ENCODE measurements at regions not wholly inside any gene's neighbourhood (a gene's known extent, or its start where the extent isn't known, plus 50 kb on each side); places are given as distances from the start of the nearest gene placed in this dataset.

GRCh38 chr6:137271245-137272183 lies 52.3 kb upstream of the IFNGR1 start:
- no peak for TF ChIP-seq EZH2 (IDR thresholded peaks at IDR 0.05)
- TF ChIP-seq ZNF274 (IDR thresholded peaks at IDR 0.05; ENCODE audit: low read depth, low read length), result no peak
- TF ChIP-seq EZH2phosphoT487 (IDR thresholded peaks at IDR 0.05; ENCODE audit: borderline replicate concordance), result no peak
- TF ChIP-seq POLR2A (IDR thresholded peaks at IDR 0.05; ENCODE audit: borderline replicate concordance, extremely low read depth, insufficient read depth, insufficient read length), result no peak
- no peak for TF ChIP-seq JUND (IDR thresholded peaks at IDR 0.05)
- TF ChIP-seq MAX (IDR thresholded peaks at IDR 0.05), result no peak
- TF ChIP-seq SIN3A (IDR thresholded peaks at IDR 0.05; ENCODE audit: low read depth), result no peak
- no peak for TF ChIP-seq SP1 (IDR thresholded peaks at IDR 0.05; ENCODE audit: low read depth)
- TF ChIP-seq CTCF (IDR thresholded peaks at IDR 0.05 in 2 of 3, conservative IDR thresholded peaks at IDR 0.05 in 1 of 3; ENCODE audit: borderline replicate concordance in 1 of 3, insufficient read depth in 1 of 3, low read depth in 2 of 3, low read length in 2 of 3), result peak; percentile 82 to 90 (median 85); a peak in 5 of 6 replicates
- no peak for TF ChIP-seq POLR2AphosphoS5 (IDR thresholded peaks at IDR 0.05; ENCODE audit: low read depth, low read length)
- TF ChIP-seq EGR1 (IDR thresholded peaks at IDR 0.05; ENCODE audit: low read depth), result no peak
- TF ChIP-seq ZBTB33 (IDR thresholded peaks at IDR 0.05; ENCODE audit: extremely low read depth, insufficient replicate concordance, low read length), result no peak
- TF ChIP-seq TCF7L2 (IDR thresholded peaks at IDR 0.05; ENCODE audit: borderline replicate concordance, extremely low read depth, insufficient read depth, insufficient read length), result no peak
- no peak for TF ChIP-seq ZFX (IDR thresholded peaks at IDR 0.05)
